ENCODE measurements at regions not wholly inside any gene's neighbourhood (a gene's known extent, or its start where the extent isn't known, plus 50 kb on each side); places are given as distances from the start of the nearest gene placed in this dataset.

GRCh38 chr4:37126051-37126450, 118.5 kb upstream of the NWD2 start:
- no peak for DNase-seq

GRCh38 chr4:37130465-37130864, 114.1 kb upstream of the NWD2 start:
- no peak for DNase-seq

- no peak for DNase-seq
Measured at GRCh38 chr4:37132351-37132974, 112.1 kb upstream of the NWD2 start.

DNA sequence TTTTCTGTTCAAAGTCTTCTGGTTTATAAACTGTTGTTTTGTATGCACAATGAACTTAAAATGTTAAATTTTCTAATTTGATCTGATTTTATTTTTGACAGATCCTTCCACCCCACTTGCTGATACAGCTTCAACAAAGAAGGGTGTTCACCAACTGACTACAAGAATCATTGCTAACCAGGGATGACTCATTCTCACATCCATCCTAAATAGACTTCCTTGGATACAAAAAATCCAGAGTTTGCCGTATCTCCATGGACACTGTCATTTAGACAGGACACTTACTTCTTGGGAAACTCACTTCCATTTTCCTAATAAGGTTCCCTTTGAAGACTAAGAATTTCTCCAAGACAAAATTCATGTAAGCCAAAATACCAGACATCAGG, 111.6 kb upstream of the NWD2 start:
- no peak for DNase-seq

- no peak for DNase-seq
Measured at GRCh38 chr4:37138019-37138653, 106.4 kb upstream of the NWD2 start.

GRCh38 chr4:37138789-37139188, 105.8 kb upstream of the NWD2 start:
- DNase-seq = no peak

DNA sequence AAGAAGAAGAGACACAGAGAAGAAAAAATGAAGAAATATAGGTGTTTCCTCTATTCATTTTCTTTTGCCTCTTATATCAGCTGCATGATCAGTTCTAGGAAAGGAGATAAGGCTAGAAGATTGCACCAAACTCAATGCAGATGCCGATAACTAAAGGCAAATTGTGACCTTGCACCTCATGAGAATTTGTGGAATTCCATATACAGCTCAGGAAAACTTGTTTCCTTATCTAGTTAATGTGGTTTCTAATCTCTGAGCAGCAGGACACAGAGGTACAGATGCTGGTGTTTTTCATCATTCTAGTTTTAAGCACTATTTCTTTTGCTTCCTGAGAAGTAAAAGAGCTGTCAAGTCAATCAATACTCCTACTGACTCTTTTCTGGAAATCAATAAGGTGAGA, 104.6 kb upstream of the NWD2 start:
- no peak for DNase-seq

DNA sequence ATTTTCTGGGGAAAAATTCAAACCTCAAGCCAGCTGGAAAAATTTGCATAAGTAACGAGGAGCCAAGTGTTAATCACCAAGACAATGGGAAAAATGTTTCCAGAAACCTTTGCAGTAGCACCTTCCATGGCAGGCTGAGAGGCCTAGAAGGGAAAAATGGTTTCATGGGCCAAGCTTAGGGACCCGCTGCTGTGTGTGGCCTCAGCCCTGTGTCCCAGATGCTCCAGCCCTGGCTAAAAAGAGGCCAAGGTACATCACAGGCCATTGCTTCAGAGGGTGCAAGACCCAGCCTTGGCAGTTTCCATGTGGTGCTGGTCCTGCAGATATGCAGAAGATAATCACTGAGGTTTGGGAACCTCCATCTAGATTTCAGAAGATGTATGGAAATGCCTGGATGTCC, 98.3 kb upstream of the NWD2 start:
- no peak for DNase-seq

DNA sequence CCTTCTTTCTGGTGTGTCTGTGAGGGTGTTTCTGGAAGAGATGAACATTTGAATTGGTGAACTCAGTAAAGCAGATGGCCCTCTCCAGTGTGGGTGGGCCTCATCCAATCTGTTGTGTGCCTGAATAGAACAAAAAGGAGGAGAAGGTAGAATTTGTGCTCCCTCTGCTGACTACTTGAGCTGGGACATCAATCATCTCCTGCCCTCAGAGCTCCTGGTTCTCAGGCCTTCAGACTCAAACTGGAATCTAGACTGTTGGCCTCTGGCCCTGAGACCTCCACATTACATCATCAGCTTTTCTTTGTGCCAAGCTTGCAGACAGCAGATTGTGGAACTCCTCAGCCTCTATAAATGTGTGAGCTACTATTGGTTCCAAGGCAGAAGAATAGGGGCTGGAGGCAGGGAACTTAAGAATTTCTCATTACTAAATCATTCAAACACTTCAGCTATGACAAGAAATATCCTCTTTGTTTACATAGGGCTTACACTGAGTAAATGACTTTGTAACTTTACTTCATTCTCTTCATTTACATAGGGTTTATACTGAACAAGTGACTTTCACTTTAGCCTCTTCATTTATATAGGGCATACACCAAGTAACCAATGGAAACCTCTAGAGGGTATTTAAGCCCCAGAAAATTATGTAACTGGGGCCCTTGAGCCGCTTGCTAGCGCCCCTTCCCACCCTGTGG, 86.9 kb upstream of the NWD2 start:
- DNase-seq = no peak

DNA sequence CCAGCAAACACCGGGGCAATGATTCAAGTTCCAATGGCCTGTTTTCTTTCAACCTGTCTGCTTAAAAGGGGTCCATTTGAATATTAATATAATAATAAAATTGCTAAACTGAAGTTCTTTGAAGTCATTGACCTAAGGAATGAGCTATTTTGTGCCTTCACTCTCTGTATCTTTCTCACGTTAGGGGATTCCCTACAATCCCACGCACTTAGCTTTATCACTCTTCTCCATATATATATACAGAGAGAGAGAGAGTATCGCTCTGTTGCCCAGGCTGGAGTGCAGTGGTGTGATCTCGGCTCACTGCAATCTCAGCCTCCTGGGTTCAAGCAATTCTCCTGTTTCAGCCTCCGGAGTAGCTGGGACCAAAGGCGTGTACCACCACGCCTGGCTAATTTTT, 83.9 kb upstream of the NWD2 start:
- no peak for DNase-seq

DNA sequence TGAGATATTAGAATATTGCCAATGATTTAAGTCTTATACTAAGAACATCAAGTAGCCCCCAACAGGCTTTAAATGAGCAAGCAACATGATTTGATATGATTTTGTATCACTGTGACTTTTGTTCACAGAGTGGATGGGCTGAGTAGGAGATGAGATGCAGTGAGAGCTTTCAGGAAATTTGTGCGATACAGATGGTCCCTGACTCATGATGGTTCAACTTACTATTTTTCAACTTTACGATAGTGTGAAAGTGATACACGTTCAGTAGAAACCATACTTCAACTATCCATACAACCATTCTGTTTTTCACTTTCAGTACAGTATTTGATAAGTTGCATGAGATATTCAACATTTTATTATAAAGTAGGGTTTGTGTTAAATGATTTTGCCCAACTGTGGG, 78.7 kb upstream of the NWD2 start:
- no peak for DNase-seq

- DNase-seq = no peak
Measured at GRCh38 chr4:37169956-37170355, 74.6 kb upstream of the NWD2 start.

DNA sequence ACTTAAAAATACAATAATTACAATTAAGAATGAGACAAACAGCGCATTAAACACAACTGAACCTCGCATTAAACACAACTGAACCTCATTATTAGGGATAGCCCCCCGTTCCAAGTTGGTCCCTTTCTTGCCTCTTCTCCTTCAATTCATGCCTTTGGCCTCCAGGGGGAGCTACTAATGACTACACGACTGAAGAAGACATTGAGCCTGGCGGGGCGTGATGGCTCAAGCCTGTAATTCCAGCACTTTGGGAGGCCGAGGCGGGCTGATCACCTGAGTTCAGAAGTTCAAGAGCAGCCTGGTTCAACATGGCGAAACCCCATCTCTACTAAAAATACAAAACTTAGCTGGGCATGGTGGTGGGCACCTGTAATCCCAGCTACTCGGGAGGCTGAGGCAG, 56.4 kb upstream of the NWD2 start:
- no peak for DNase-seq

All from activated CD4-positive, alpha-beta T cell treated with anti-CD3 and anti-CD28 coated beads for 1 hour (primary cell).